ENCODE measurements at regions not wholly inside any gene's neighbourhood (a gene's known extent, or its start where the extent isn't known, plus 50 kb on each side); places are given as distances from the start of the nearest gene placed in this dataset.

GRCh38 chr6:125679128-125679527 lies 70.3 kb upstream of the HEY2 start:
- TF ChIP-seq CTCF (conservative IDR thresholded peaks at IDR 0.05; ENCODE audit: low read length) (no peak), EZH2phosphoT487 (IDR thresholded peaks at IDR 0.05; ENCODE audit: borderline replicate concordance) (no peak)

Measured in Loucy (cell line).